ENCODE measurements at regions not wholly inside any gene's neighbourhood (a gene's known extent, or its start where the extent isn't known, plus 50 kb on each side); places are given as distances from the start of the nearest gene placed in this dataset.
"Not testable (repeated sequence)": the region's sequence is repeated elsewhere in the genome, so short reads cannot be mapped to it uniquely, and the experiment has no call there.

DNA sequence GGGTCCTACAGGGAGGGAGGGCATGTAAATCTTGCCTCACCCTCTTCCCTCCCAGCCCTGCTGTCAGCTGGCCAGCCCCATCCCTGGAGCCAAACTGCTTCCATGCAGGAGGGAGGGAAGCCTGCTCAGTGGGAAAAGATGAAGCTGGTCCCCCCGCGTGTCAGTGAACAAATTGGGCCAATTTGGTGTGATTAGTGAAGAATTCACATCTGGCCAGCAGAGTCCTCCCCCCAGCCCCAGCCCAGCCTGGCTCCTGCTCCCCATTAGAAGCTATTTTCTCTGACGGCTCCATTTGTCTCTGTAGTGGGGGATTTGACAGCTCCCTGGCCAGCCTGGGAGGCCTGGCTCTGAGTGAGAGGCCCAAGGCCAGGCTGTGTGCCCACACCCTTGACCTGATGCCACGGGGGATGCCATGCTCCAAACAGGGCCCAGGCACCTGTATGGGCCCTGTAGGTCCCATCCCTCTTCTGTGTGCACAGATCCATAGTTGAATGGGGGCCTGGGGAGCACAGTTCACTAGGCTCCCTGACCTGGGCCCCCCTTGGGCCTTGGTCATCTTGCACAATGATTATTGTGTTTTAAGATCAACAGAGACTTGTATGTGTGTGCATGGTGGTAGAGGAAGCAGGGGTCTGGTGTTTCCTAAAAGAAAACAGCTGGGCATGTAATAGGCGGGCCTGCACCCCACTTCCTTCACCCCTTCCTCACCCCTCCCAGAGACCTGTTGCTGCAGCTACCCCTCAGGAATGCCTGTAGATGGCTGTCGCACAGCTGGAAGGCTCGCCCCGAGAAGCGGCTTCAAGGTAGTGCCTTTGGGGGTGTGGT lies 50.7 kb upstream of the TAC4 start:
- no peak for DNase-seq (ENCODE audit: low read depth)

DNA sequence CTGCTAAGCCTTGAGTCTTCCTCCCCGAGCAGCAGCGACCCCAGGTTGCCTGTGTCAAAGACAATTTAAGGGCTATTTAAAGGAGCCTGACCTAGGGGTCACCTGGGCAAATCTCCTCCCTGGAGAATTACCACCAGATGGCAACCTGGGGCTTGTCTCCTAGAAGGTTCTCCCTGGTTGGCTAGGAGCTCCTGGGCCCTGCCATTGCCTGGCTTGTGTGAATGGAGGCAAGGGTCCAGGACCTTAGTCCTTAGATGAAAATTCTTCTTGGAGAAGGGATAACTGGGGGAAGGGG lies 51.3 kb upstream of the TAC4 start:
- DNase-seq (ENCODE audit: low read depth): peak; percentile 6

DNA sequence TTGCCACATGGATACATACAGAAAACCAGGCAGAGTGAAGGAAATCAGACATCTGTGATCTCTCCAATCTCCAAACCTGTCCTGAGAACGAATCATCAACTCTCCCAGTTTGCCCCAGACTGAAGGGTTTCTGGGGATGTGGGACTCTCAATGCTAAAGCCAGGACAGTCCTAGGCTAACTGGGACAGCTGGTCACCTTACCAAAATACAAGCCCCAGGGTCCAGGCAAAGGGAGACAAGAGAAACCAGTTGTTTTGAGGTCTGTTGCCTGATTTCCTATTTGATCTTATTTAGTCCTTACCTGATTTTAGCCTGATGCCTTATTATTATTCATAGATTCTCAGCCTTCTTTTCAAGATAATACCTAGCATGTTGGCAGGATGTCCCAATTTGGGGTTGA lies 51.7 kb upstream of the TAC4 start:
- no peak for DNase-seq (ENCODE audit: low read depth)

DNA sequence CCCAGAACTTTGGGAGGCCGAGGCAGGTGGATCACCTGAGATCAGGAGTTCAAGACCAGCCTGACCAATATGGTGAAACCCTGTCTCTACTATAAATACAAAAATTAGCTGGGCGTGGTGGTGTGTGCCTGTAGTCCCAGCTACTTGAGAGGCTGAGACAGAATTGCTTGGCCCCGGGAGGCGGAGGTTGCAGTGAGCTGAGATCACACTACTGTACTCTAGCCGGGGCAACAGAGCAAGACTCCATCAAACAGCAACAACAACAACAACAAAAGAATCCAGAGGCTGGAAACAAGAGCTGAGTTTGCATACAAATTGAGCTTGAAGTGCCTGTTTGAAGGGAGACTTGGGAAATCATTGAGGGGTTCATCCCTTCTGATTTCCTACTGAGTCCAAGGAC lies 52.9 kb upstream of the TAC4 start:
- not testable (repeated sequence) for DNase-seq (ENCODE audit: low read depth)

DNA sequence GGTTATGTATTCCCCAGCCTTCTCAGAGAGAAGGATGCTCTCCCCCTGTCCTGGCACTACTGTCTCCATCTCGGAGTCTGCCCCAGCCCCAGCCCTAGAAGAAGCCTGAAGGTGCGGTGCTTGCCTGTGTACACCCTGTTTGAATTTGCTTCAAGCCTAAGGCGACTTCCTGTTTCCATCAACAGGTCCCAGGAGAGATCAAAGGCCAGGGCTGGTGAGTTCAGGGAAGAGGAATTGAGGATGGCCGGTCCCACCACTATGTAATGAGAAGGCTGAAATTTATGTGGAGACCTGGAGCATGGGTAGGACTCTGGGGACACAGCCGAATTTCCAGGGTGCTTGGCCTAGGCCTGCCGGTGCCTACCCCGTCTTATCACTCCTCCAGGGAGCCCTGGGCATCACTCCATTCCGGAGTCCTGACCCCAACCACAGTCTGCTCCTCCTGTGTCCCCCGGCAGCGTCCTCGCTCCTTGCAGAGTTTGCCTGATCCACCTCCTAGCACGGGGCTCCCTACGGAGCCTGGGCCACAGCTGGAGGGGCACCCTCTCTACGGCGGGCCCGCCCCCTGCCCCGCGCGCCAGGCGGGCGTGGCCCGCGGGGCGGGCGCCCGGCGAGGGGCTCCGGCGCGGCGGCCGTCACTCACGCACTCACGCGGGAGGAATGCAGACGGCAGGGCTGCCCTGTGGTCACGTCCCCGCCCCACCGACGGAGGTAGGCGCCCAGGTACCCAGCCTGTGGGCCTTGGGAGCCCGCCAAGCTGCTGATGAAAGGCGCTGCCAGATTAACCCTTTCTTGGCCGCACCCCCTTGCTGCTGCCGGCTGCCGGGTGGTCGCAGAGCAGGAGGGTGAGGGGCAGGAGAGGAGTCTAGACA lies 53.8 kb upstream of the TAC4 start:
- no peak for DNase-seq (ENCODE audit: low read depth)

DNA sequence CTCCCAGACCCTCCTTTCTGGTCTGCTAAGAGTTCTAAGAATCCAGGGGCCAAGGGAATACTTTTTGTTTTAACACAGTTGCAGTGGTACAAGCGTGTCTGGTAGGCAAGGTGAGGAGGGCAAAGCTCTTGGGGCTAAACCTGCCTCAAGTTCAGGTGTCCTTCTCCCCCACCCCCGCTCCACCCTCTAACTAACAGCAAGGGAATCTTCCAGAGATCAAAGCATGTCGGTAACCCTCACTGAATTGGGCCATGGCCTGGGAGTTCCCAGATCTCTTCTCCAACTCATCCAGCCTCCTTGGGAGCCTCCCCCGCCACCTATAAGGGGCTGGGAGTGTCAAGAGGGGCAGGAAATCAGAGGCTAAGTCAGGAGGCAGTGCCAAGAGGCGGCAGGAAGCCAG lies 55.7 kb upstream of the TAC4 start:
- DNase-seq (ENCODE audit: low read depth): no peak

DNA sequence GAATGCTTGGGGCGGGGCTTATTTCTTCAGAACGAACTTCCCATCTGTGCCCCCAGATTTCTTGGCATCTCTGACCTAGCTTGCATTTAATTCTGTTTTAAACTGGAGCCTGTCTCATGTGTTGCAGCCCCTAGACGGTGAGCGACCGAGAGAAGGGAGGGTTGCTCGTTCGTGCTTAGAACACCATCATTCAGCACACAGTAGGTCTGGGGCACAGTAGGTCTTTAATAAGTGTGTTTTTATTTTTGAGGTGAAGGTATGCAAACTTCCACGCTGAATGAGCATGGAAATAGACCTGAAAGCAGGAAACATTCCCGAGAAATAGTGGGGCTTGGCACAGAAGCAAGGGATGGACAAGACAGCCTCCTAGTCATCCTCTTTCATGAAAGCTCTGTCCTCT lies 57.0 kb upstream of the TAC4 start:
- no peak for DNase-seq (ENCODE audit: low read depth)

DNA sequence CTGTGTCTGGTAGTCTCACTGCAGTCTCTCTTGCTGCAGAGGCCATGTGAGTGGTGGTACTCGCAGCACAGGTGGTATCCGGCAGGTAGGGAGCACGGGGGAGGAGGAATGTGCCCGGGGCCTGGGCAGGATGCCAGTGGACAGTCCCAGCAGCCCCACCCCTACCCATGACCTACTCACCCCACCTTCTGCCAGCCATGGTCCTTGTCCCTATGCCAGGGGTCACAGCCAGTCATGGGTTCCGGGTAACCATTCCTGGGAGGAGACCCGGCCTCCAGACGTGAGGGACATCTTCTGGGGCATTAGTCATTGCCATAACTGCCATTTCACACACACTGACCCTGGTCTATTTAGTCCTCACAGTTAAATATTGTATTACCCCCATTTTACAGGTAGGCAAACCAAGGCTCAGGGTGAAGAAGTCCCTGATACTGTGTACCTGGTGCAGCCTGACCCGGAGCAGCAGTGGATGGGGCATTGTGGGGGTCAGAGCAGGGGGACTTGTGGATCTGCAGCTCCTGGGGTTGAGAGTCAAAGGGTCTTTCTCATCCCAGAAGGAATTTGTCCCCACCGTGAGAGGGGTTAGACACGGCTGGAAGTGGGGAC lies 58.8 kb upstream of the TAC4 start:
- DNase-seq (ENCODE audit: low read depth): no peak

DNA sequence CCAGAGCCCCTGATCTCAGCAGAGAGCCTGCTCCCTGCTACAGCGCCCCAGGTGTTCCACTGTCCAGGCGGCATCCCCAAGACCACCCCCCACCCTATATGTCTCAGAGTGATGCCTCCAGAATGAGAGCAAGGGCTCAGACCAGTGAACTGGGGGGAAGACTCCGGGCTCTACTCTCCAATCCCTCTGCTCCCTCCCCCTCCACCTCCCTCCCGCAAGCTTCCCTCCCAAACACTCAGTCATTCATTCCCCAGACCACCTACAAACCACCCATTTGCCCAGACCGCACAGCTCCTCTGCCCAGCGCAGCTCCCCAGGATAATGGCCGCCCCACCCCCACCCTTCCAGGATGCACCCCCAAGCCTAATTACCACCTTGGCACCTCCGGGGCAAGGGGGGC lies 59.4 kb upstream of the TAC4 start:
- no peak for DNase-seq (ENCODE audit: low read depth)

DNA sequence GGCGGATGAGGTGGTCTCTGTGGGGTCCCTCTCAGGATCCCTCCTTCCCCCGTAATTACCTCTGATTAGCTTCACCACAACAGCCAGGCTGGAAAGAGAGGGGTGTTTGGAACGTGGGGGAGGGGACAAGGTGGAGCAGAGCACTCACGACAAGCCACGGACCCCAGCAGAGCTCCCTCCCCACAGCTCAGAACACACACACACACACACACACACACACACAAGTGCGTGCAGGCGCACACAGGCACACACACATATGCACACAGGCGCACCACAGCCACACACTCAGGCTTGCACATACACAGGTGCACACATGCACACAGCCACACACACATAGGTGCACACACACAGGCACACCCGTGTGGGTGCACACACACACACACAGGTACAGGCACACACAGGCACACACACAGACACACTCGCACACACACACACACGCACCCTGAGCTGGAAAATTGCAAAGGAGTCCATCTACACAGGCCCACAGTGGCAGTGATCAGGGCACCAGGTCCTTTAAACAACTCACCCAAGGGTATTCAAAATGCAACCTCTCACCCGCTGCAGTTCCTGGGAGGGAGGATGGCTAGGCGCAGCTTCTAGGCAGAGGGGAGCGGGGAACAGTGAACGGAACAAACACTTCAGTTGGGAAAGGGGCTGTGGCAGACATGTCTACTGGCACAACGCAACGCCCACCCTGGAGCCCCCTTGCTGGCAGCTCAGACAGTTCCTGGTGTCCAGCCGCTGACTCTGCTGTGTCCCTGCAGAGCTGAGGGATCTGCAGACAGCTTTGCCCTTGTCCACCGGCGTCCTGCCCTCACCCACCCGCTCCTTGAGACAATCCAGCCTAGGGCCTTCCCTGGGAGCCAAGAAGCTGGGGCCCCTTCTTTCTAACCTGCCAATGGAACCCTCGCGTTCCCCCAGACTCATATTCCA lies 59.9 kb upstream of the DLX4 start:
- no peak for DNase-seq (ENCODE audit: low read depth)

DNA sequence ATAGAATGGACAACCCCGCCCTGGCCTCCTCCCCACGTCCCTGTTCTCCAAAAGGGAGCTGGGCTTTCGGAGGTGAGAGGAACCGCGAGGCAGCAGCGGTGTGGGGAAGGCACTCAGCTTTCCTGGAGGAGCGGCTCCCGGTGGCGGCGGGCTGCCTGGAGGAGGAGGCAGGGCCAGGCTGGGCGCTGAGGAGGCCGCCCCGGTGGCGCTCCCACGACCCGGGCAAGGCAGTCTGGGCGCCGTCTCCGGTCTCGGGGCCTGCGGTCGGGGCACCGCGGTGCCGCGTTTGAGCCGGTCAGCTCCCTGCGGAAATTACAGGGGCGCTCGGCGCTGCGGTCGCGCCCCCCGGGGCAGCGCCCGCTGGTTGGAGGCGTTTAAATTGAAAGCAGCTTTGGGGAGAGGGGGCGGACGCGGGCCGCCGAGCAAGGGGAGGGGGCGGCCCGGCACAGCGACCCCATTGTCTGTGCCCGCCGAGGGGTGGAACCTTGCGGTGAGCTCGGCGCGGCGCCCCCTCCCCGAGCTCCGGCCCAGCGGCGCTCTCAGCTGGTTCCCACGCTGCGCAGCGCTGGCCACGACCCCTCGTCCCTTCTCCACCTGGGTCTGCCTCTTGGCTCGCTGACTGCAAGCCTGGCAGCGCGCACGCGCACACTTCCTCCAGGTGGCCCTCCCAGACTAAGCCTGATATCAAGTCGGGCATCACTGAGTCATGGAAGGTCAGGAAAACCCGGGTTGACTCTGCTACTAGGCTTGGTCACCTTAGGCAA lies 58.7 kb upstream of the DLX4 start:
- peak; percentile 27 for DNase-seq (ENCODE audit: low read depth)

DNA sequence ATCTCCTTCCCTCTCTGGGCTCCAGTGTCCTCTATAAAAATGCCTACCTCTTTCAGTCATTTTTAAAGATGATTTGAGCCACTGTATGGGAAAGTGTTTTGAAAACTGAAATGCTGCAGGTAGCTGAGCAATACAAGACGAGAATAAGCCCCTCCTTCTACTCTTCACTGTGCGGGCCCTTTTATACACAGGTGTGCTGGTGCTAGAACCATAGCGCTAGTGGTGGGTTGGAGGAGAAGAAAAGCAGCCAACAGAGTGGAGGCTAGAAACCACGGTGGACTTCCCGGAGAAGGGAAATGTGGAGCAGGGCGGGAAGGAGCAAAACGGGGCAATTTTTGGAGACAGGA lies 58.2 kb upstream of the DLX4 start:
- DNase-seq (ENCODE audit: low read depth): no peak

DNA sequence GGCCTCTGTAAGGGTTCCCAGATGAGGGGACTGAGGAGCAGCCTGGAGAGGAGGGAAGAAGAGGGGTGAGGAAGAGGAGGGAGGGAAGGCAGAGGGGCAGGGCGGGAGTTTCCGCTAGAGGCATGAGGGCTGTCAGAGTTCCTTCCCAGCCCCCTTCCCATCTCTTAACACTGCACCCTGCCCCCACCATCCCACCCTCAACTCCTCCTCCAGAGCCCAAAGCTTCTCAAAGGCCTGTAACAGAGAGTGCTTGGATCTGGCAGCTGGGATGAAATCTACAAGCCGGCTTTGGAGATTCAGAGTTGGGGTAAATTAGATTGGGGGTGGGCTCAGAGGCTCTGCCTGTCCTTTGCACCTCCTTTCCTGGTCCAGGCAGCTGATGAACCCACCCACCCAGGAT lies 57.3 kb upstream of the DLX4 start:
- DNase-seq (ENCODE audit: low read depth): no peak

DNA sequence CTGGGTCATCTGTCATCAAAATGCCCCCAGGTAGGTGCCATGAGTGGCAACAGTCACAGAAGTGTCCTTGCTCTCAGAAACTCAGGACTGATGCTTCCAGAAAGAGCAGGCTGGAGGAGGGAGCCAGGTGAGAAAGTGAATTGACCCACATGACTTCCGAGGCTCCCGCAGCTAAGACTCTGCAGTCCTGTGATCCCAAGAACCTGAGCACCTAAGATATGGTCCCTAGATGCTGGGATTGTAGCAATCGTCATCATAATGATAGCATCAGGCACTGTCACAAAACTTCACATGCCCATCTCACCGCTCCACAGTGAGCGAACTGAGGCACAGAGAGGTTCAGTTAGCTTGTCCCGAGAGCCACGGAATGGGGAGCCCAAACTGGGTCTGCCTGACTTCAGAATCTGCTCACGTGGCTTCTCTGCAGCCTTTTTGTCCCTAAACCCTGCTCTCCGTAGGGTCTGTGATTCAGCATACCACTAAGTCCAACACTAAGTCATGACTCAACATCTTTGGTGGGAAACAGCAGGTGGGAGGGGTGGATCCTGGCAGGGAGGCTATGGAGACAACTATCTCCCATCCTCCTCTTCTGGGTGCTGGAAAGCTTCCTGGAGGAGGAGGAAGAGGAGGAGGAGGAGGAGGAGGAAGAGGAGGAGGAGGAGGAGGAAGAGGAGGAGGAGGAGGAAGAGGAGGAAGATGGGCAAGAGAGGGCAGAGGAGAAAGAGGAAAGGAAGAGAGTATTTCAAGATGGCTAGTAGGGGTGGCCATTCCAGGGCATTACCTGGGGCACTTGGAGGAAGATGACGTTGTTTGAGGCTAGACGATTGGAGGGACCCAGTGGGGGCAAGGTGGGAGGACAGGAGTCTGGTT lies 55.5 kb upstream of the DLX4 start:
- peak; percentile 56 for DNase-seq (ENCODE audit: low read depth)

DNA sequence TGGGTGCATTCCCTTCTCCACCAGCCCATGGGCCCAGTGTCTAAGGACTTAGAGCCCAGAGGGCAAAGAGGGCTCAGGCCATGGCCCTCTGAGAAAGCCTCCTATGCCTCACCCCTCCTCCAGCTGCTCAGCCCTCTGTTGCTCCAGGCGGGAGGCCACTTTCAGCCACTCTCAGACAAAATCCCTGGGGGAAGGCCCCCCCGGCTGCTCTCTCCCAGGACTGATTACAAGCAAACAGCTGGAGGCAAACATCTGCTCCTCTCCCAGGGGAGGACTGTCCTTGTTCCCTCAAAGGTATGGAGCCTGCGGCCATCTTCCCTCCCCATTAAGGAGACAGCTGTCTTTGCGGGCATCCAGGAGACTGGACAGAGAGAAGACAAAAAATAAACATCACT lies 54.9 kb upstream of the DLX4 start:
- no peak for DNase-seq (ENCODE audit: low read depth)

DNA sequence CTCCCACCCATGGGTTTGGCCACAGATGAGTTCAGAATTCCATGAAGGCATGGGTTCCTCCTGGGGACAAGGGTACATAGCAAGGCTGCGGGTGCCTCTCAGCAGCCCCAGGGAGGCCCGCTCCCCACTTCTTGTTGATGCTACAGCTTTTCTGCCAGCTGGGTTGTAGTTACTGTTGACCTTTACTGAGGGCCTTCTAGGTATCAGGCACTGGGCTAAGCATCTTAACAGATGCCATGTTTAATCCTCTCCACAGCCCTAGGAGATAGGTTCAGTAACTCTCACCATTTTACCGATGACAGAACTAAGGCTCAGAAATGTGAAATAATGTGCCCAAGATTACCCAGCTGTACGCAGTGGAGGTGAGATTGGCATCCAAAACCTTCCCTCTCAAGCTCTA lies 54.3 kb upstream of the DLX4 start:
- DNase-seq (ENCODE audit: low read depth): no peak

DNA sequence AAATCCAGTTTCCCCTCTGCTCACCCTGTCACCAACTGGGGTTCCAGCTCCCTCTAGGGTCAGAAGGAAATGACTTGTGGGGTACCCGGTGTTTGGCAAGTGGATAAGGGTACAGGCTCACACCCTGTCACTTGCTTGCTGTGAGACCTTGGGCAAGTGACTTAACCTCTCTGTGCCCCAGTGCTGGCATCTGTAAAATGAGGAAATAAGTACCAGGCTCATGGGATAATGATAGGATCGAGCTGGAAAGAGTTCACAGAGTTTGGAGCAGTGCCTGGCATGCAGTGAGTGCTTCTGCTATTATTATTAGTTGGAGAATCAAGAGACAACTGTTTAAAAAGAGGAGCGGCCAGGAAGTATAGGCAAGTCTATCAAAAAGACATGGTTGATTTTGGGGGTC lies 53.7 kb upstream of the DLX4 start:
- no peak for DNase-seq (ENCODE audit: low read depth)

DNA sequence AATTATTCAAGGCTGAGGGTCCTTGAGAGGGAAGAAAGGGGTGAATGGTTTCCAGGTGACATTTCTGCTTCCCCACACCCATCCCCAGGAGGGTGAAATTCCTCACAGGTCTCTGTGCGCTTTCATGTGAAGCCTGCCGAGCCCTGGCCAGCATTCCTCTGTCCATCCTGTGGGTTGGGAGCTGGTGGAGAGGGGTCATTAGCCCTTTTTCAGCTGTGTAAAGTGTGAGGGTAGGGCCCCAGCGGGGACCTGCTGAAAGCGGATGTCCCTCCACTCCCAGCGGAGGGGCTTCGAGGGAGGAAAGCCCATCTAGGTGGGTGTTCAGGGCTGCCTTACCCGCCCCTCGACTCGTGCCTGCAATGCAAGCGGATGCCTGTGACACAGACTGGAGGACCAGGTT lies 53.3 kb upstream of the DLX4 start:
- no peak for DNase-seq (ENCODE audit: low read depth)

DNA sequence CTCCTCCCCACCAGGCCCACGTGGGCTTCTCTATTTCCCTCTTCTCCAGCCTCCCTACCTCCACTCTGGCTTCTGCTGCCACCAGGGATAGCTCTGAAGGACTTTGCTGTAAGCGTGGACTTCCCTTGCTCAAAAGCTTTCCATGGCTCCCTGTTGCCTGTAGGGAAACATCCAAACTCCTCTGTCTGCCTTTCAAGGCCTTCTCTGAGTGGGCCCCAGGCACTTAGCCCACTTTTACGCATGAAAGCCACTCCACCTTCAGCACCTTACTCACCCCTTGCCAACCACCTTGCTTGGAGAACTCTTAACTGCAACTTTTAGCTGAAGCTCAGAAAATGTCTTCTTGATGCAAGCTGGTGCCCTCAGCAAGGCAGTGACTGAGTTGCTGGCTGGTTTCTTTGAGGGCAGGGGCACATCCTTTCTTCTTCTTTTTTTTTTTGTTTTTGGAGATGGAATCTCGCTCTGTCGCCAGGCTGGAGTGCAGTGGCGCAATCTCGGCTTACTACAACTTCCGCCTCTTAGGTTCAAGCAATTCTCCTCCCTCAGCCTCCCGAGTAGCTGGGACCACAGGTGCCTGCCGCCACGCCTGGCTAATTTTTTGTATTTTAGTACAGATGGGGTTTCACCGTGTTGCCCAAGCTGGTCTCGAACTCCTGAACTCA lies 52.0 kb upstream of the DLX4 start:
- no peak for DNase-seq (ENCODE audit: low read depth)

DNA sequence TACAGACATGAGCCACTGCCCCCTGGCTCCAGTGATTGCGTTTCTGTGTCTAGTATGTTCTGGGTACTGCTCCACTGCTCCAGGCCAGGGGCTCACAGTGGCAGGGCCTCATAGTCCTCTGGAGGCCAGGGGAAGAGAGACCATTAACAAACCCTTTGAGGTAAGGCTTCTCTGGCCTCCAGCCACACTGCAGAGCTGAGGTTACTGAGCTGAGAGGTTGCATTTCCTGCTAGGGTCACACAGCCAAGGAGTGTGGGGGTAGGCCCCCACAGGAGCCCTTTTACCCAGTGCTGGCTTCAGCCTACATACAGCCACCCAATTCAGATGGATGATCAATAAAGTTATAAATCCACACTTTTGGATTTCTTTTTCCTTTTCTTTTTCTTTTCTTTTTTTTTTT lies 50.4 kb upstream of the DLX4 start:
- no peak for DNase-seq (ENCODE audit: low read depth)

Measured in amniotic epithelial cell (primary cell).